ENCODE measurements at regions not wholly inside any gene's neighbourhood (a gene's known extent, or its start where the extent isn't known, plus 50 kb on each side); places are given as distances from the start of the nearest gene placed in this dataset.
"Not testable (repeated sequence)": the region's sequence is repeated elsewhere in the genome, so short reads cannot be mapped to it uniquely, and the experiment has no call there.

DNA sequence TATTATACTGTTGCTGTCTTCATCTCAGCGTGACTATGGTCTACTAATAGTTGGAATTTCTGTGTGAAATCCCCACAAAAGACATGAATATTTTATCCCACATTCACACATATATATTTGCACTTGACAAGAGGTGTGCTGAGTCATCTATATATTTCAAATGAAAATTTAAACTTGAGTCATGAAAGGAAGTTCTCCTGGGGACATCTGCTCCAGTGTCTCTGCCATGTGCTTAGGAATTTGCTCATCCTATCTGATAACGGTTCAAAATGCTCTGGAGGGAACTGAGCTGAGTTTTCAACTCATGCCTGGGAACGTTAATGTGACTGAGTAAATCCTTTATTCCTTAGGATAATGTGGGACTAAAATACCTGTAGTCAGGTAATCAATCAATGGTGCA, 326.2 kb upstream of the MEX3C start:
- DNase-seq (ENCODE audit: low read depth), result no peak

- DNase-seq (ENCODE audit: low read depth), result no peak
Observed at GRCh38 chr18:51525453-51526225, 328.2 kb upstream of the MEX3C start.

- DNase-seq (ENCODE audit: low read depth), result no peak
Observed at GRCh38 chr18:51527826-51528225, 330.3 kb upstream of the MEX3C start.

DNA sequence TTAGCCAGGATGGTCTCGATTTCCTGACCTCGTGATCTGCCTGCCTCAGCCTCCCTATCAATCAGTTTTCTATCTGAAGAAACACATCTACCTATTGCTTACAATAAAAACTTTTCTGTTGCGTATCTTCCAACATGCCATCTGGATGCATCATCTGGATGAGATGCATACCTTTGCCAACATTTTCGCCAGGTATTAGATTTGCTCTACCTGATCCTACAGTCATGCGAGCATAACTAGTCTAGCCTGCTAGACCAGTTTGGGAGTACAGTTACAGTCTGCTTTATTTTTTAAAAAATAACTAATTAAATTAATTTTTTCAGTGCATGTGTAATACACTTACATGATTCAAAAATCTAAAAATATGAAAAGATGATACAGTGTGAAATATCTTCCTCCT, 334.0 kb upstream of the MEX3C start:
- DNase-seq (ENCODE audit: low read depth), result no peak

GRCh38 chr18:51537487-51537886, 340.0 kb upstream of the MEX3C start:
- no peak for DNase-seq (ENCODE audit: low read depth)

GRCh38 chr18:51540562-51540961, 343.1 kb upstream of the MEX3C start:
- DNase-seq (ENCODE audit: low read depth), result no peak

- no peak for DNase-seq (ENCODE audit: low read depth)
Observed at GRCh38 chr18:51541230-51541629, 343.7 kb upstream of the MEX3C start.

GRCh38 chr18:51543658-51544155, 346.2 kb upstream of the MEX3C start:
- DNase-seq (ENCODE audit: low read depth), result no peak

DNA sequence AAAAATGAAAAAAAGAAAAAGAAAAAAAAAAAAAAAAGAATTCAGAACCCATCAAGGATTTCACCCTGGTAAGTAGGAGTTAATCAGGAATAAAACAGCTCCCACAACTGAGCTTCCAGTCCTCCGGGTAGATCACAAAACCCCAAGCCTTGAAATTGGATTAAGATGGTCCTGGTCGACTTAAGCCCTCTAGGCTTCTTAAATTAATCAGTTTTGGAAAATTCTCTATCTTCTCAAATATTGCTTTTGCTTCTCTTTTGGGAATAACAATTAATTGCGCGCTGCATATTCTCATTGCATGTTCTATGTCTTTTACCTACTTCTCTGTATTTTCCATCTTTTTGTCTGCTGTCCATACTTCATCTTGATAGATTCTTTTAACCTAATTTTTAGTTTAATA, 348.0 kb upstream of the MEX3C start:
- no peak for DNase-seq (ENCODE audit: low read depth)

DNA sequence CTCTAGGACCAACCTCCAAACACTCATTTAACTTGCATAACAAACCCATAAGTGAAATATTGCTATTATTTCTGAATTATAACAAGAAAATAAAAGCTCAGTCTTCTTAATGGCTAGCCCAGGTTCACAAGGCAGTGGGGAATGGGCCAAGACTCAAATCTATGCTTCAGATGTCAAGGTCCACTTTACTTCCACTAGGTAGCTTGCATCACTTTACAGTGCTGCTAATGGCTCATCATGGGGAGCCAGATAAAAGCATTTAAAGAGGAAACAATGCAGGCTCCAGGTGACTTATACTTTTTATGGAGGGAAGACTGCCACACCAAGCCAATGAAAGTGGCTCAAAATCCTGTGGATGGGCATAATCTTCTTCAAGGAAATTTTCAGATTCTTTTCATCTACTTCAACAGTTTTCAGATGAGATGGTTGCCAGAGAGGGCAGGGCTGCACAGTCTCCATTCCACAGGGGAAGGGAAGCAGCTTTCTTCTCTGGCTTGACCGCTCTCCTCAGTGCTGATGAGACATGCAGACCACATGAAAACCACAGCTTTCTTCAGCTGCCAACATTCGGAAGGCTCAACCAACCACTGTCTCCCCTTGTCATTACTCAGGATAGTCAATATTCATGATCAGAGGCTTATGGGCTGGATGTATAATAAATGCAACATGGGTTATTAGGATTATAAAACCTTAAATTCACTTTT, 361.9 kb upstream of the MEX3C start:
- DNase-seq (ENCODE audit: low read depth), result no peak

DNA sequence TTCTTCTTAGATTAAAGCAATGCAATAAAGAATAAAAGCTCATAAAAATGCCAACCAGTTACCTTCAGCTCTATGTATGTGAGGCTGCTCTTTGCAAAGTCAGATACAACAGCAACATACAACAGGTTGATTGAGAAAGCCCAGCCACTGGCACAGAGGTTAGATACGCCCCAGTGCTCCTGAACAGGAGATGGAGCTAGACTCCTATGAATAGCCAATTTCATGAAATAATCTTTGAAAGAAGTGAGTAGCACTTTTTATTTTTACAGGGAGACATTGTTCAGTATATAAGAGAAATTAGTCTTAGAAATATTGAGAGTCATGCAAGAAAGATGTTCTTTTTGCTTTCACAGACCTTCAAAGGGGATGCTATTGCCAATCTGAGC, 362.4 kb upstream of the MEX3C start:
- no peak for DNase-seq (ENCODE audit: low read depth)

DNA sequence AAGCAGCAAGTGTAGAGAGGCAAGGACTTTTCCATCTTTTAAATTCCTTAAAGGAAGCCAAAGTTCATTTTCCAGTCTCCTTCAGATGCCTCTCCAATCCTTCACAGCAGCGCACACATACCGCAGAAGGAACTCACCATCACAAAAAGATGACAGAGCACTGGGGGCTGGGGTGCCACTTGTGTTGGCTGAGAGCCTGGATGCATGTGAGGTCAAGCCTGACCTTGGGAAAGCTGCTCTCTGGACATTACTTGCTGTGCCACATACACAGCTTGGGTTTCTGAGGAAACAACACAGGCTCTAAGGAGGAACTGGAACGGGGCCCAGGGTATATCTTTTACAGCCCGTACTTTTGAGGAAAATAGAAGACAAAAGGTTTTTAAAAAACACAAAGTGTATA, 364.3 kb upstream of the MEX3C start:
- no peak for DNase-seq (ENCODE audit: low read depth)

DNA sequence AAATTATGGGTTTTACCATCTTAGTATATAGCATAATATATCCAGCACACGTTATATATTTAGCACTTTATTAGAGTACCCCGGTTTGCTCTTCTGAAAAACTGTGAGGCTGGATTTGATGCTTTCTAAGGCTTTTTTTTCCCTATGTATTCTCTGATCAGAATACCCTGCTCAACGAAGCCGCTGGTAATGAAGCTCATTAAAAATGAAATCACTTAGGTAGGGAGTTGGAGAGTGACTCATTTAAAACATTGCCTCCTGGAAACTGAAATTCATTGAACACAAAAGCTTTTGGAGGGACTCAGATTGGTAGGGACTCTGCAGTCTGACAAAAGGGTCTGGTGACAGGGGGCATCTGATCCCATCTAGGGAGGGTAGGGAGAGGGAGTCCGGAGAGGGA, 365.4 kb upstream of the MEX3C start:
- DNase-seq (ENCODE audit: low read depth), result no peak

DNA sequence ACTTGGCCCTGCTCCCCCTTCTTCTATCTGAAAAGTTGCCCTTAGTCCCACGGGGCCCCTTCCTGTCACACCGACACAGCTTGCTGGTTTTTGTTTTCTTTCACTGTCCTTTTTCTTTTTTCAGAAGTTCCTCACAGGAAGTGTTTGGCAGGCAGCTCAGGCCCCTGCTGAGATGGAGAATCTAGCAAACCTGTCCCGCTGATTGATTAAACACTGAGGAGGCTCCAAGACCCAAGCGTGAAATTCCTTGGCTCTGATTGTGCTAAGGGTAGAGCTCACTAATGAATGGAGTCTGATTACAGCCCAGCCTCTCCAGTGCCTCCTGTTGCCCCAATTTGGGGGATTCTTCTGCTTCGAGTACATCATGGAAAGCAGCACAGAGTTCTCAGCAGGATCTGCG, 365.9 kb upstream of the MEX3C start:
- no peak for DNase-seq (ENCODE audit: low read depth)

GRCh38 chr18:51568151-51568550, 370.7 kb upstream of the MEX3C start:
- DNase-seq (ENCODE audit: low read depth), result no peak

DNA sequence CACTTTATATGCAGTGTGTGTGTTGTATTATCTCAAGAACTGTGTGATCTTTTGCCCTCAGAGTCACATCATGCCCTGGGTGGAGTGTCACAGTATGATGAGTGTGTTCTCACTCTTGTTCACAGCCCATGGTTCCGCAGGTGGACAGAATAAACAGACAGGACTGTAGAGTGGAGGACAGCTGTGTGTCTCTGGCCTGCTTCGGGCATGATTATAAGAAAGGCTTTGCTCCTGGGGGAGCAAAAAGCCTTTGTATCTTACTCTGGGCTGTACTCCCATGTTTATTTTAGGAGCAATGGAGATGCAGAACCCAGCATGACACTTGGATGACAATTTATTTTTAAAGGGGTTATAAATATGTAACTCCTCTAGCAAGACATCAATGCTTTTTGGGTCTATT, 371.7 kb upstream of the MEX3C start:
- DNase-seq (ENCODE audit: low read depth), result no peak

DNA sequence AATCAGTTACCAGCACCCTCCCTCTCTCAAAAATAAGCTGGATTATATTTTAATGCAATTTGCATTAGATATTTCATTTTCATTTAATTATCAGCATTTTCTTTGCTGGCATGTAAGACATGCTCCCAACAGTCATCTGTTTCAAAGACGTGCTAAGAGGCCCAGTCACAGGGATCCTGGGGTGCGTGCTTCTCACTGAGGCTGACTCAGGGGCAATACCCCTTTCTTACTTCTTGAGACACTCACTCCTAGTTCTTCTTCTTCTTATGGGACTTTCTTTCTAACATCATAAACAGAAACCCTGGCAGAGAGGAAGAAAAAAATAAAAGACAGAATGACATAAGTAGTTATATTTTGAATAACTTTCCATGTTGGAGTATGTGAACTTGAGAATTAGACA, 372.1 kb upstream of the MEX3C start:
- no peak for DNase-seq (ENCODE audit: low read depth)

- not testable (repeated sequence) for DNase-seq (ENCODE audit: low read depth)
Observed at GRCh38 chr18:51570071-51570470, 372.6 kb upstream of the MEX3C start.

- DNase-seq (ENCODE audit: low read depth), result not testable (repeated sequence)
Observed at GRCh38 chr18:51573886-51574285, 376.4 kb upstream of the MEX3C start.

DNA sequence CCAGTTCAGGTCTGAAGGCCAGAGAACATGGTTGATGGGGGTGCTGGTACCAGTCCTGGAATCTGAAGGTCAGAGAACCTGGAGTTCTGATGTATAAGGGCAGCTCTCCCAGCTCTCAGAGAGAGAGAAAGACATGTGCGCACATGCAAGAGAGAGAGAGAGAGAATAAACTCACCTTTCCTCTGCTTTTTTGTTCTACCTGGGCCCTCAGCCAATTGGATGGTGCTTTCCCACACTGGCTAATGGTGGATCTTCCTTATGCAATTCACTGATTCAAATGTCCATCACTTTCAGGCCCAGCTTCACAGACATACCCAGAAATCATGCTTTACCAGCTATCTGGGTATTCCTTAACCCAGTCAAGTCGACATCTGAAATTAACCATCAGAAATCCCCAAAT, 377.7 kb upstream of the MEX3C start:
- DNase-seq (ENCODE audit: low read depth), result no peak

- DNase-seq (ENCODE audit: low read depth), result no peak
Observed at GRCh38 chr18:51578406-51578980, 381.0 kb upstream of the MEX3C start.

DNA sequence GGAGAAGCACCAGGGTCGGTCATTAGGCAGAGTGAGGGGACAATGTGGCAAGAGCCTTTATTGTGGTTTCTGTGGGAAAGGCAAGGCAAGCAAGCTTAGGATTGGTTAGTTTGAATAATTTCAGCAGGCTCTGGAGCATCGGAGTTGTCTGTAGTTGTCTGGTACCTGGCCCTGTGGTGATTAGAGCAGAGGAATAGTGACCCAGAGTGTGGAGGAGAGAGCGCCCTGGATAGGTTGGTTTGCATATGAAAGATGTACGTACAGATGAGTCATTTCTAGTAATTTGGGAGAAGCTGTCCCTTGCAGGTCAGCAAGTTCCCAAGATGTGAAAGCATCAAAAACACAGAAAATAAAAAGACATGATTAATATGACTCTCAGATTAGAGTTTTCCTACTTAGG, 383.1 kb upstream of the MEX3C start:
- DNase-seq (ENCODE audit: low read depth), result no peak

DNA sequence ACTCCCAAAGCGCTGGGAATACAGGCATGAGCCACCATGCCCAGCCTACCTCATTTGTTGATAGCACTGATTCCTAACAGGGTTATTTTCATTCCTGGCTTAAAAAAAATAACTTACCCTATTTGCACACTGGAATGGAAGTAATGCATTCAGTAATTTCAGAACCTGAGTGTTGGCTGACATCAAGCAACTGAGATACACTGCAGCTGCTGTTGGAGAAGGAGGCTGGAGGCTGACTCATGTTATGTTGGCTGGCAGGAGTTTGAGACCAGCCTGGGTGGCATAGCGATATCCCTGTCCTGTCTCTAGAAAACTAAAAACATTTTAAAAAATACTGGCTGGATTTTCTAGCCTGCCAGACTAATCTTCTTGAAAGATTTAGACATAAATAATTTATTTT, 385.1 kb upstream of the MEX3C start:
- no peak for DNase-seq (ENCODE audit: low read depth)
